ENCODE measurements at regions not wholly inside any gene's neighbourhood (a gene's known extent, or its start where the extent isn't known, plus 50 kb on each side); places are given as distances from the start of the nearest gene placed in this dataset.

- Histone ChIP-seq H3K4me1 (no peaks in the 10 kb centered on the region), H3K36me3 (no peaks in the 10 kb centered on the region), H3K9me3 (peaks cover 0 to 6% (median 0%) of the 10 kb centered on the region in 12 donors), H3K27ac (no peak overlapping the region), H3K4me3 (no peak overlapping the region), H3K27me3 (no peaks in the 10 kb centered on the region)
- TF ChIP-seq POLR2A (IDR thresholded peaks at IDR 0.05) = no peak
- TF ChIP-seq CTCF (IDR thresholded peaks at IDR 0.05) = no peak
- WGBS, 4 donors = 79 to 86% (median 80%) methylated on average over 3 of the region's 3 CpGs
- DNase-seq (no peak), ATAC-seq (no peak)
- intact Hi-C loops (cut with DNase I) = no loop called here
These were observed 149.2 kb downstream of the PTCSC3 start for GRCh38 chr14:36027354-36027753.

- no peaks in the 10 kb centered on the region for H3K27me3 ChIP-seq
- no peak overlapping the region for H3K4me3 ChIP-seq
- H3K4me1 ChIP-seq = no peaks in the 10 kb centered on the region
- intact Hi-C loops (cut with DNase I) = no loop called here
- WGBS, 4 donors = 62 to 68% (median 65%) methylated on average over 8 of the region's 8 CpGs
- no peaks in the 10 kb centered on the region for H3K9me3 ChIP-seq
- TF ChIP-seq POLR2A (IDR thresholded peaks at IDR 0.05) (no peak), CTCF (IDR thresholded peaks at IDR 0.05) (no peak)
- no peaks in the 10 kb centered on the region for H3K36me3 ChIP-seq
- ATAC-seq = no peak
- no peak for DNase-seq
- no peak overlapping the region for H3K27ac ChIP-seq
These were observed 153.6 kb downstream of the PTCSC3 start for GRCh38 chr14:36022765-36023410.

- TF ChIP-seq POLR2A (IDR thresholded peaks at IDR 0.05) = no peak
- no peak for TF ChIP-seq CTCF (IDR thresholded peaks at IDR 0.05)
- DNase-seq (no peak), ATAC-seq (no peak)
- intact Hi-C loops (cut with DNase I) = no loop called here
- no peak overlapping the region for H3K4me3 ChIP-seq
- H3K9me3 ChIP-seq = no peaks in the 10 kb centered on the region
- 70 to 75% (median 74%) methylated on average over 4 of the region's 4 CpGs for WGBS, 4 donors
- no peak overlapping the region for H3K27ac ChIP-seq
- H3K27me3 ChIP-seq = no peaks in the 10 kb centered on the region
- no peaks in the 10 kb centered on the region for H3K36me3 ChIP-seq
- H3K4me1 ChIP-seq = no peaks in the 10 kb centered on the region
These were observed 154.8 kb downstream of the PTCSC3 start for GRCh38 chr14:36021591-36022320.

- H3K4me3 ChIP-seq = no peak overlapping the region
- no peaks in the 10 kb centered on the region for H3K9me3 ChIP-seq
- TF ChIP-seq POLR2A (IDR thresholded peaks at IDR 0.05) = no peak
- no peak for TF ChIP-seq CTCF (IDR thresholded peaks at IDR 0.05)
- WGBS, 4 donors = 64 to 70% (median 67%) methylated on average over 2 of the region's 2 CpGs
- no peak for DNase-seq
- H3K36me3 ChIP-seq = no peaks in the 10 kb centered on the region
- H3K4me1 ChIP-seq = no peaks in the 10 kb centered on the region
- intact Hi-C loops (cut with DNase I) = no loop called here
- ATAC-seq = no peak
- no peak overlapping the region for H3K27ac ChIP-seq
- H3K27me3 ChIP-seq = no peaks in the 10 kb centered on the region
These were observed 155.5 kb downstream of the PTCSC3 start for GRCh38 chr14:36021030-36021422.

All from heart left ventricle (tissue), 16 donors.